ENCODE measurements at regions not wholly inside any gene's neighbourhood (a gene's known extent, or its start where the extent isn't known, plus 50 kb on each side); places are given as distances from the start of the nearest gene placed in this dataset.

DNA sequence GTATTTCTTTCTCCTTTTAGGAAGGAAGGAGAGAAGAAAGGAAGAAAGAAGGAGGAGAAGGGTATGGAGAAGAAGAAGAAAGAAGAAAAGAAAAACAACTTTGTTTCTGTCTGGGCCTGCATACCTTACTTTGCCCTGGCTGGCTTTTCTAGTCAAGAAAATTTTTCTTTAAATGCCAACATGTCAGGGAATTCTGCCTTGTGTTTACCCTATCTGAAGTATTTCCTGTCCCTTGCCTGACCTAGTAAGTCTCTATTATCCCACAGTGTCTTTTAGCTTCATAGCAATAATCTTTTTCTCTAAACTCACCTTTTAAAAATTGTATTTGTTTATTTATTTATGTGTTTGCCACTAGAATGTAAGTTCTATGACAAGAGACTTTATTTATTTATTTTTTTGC is 1864.1 kb downstream of the EFNA5 start:
- no peaks in the 10 kb centered on the region for H3K4me1 ChIP-seq (ENCODE audit: insufficient read depth, low read length)
- H3K79me2 ChIP-seq (ENCODE audit: insufficient read depth, low read length) = no peaks in the 10 kb centered on the region
- no peak overlapping the region for H2AFZ ChIP-seq (ENCODE audit: low read depth, low read length)
- no peak for TF ChIP-seq CTCF (IDR thresholded peaks at IDR 0.05; ENCODE audit: insufficient read depth, low read depth, low read length)
- H3K4me1 Mint-ChIP-seq (ENCODE audit: low read depth, unreplicated experiment) = peaks cover 6% of the 10 kb centered on the region
- H3K9me3 ChIP-seq (ENCODE audit: insufficient read depth, low read depth, low read length) = peaks cover 6% of the 10 kb centered on the region
- no peaks in the 10 kb centered on the region for H3K27me3 ChIP-seq (ENCODE audit: insufficient read depth, low read length)
- H3K4me2 ChIP-seq (ENCODE audit: low read length) = peak overlapping the region; percentile 10
- H4K20me1 ChIP-seq (ENCODE audit: insufficient read depth, low read length) = no peaks in the 10 kb centered on the region
- H3K9ac ChIP-seq (ENCODE audit: low read length) = no peak overlapping the region
- H3K36me3 Mint-ChIP-seq (ENCODE audit: low read depth, unreplicated experiment) = no peaks in the 10 kb centered on the region
- H3K9me3 Mint-ChIP-seq (ENCODE audit: unreplicated experiment) = peaks cover 13% of the 10 kb centered on the region
- no peak overlapping the region for H3K27ac ChIP-seq (ENCODE audit: low read depth, low read length)
- no peaks in the 10 kb centered on the region for H3K36me3 ChIP-seq (ENCODE audit: insufficient read depth, low read length)
- peak; percentile 3 for DNase-seq (ENCODE audit: low read depth)
- no peak for FAIRE-seq
- H3K4me3 Mint-ChIP-seq (ENCODE audit: unreplicated experiment) = no peak overlapping the region
- H3K4me3 ChIP-seq (ENCODE audit: insufficient read depth, low read depth, low read length) = no peak overlapping the region
- no peaks in the 10 kb centered on the region for H3K27me3 Mint-ChIP-seq (ENCODE audit: low read depth, unreplicated experiment)
- no peak overlapping the region for H3K27ac Mint-ChIP-seq (ENCODE audit: unreplicated experiment)

DNA sequence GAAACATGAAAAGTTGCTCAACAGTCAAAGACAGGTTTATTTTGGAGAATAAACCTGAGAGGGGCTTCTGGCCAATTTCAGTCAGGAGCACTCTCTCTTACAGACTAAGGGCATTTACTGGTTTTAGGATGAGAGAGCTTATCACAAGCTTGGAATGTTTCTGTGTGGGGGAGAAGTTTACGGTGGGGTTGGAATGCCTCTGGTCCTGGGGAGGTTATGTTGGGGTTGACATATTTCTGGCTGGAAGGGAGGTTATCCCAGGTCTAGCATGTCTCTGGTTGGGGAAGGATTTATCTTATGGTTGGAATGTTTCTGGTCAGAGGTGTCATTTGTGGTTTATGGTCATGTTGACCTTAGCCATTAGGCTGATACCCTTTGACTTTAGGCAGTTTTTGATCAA is 1867.3 kb downstream of the EFNA5 start:
- H3K4me3 ChIP-seq (ENCODE audit: insufficient read depth, low read depth, low read length) = no peak overlapping the region
- DNase-seq (ENCODE audit: low read depth) = no peak
- Mint-ChIP-seq H3K27ac (ENCODE audit: unreplicated experiment) (no peak overlapping the region), H3K9me3 (ENCODE audit: unreplicated experiment) (peaks cover 13% of the 10 kb centered on the region), H3K4me1 (ENCODE audit: low read depth, unreplicated experiment) (peaks cover 6% of the 10 kb centered on the region), H3K4me3 (ENCODE audit: unreplicated experiment) (no peak overlapping the region), H3K27me3 (ENCODE audit: low read depth, unreplicated experiment) (no peaks in the 10 kb centered on the region), H3K36me3 (ENCODE audit: low read depth, unreplicated experiment) (no peaks in the 10 kb centered on the region)
- H3K9me3 ChIP-seq (ENCODE audit: insufficient read depth, low read depth, low read length) = peaks cover 6% of the 10 kb centered on the region
- TF ChIP-seq CTCF (IDR thresholded peaks at IDR 0.05; ENCODE audit: insufficient read depth, low read depth, low read length) (no peak), EZH2 (IDR thresholded peaks at IDR 0.05; ENCODE audit: insufficient read depth, low read length) (no peak)
- no peak overlapping the region for H2AFZ ChIP-seq (ENCODE audit: low read depth, low read length)
- no peak overlapping the region for H3K4me2 ChIP-seq (ENCODE audit: low read length)
- FAIRE-seq = peak; percentile 66
- H3K36me3 ChIP-seq (ENCODE audit: insufficient read depth, low read length) = no peaks in the 10 kb centered on the region
- H3K4me1 ChIP-seq (ENCODE audit: insufficient read depth, low read length) = no peaks in the 10 kb centered on the region
- no peaks in the 10 kb centered on the region for H3K79me2 ChIP-seq (ENCODE audit: insufficient read depth, low read length)
- no peak overlapping the region for H3K9ac ChIP-seq (ENCODE audit: low read length)
- H3K27ac ChIP-seq (ENCODE audit: low read depth, low read length) = no peak overlapping the region
- no peaks in the 10 kb centered on the region for H3K27me3 ChIP-seq (ENCODE audit: insufficient read depth, low read length)
- H4K20me1 ChIP-seq (ENCODE audit: insufficient read depth, low read length) = no peaks in the 10 kb centered on the region

GRCh38 chr5:105794578-105794977 is 1876.2 kb downstream of the EFNA5 start:
- Mint-ChIP-seq H3K4me3 (ENCODE audit: unreplicated experiment) (no peak overlapping the region), H3K4me1 (ENCODE audit: low read depth, unreplicated experiment) (no peaks in the 10 kb centered on the region), H3K27me3 (ENCODE audit: low read depth, unreplicated experiment) (no peaks in the 10 kb centered on the region), H3K36me3 (ENCODE audit: low read depth, unreplicated experiment) (no peaks in the 10 kb centered on the region), H3K27ac (ENCODE audit: unreplicated experiment) (no peak overlapping the region), H3K9me3 (ENCODE audit: unreplicated experiment) (no peaks in the 10 kb centered on the region)
- H3K9ac ChIP-seq (ENCODE audit: low read length) = no peak overlapping the region
- no peaks in the 10 kb centered on the region for H3K27me3 ChIP-seq (ENCODE audit: insufficient read depth, low read length)
- no peaks in the 10 kb centered on the region for H3K79me2 ChIP-seq (ENCODE audit: insufficient read depth, low read length)
- no peaks in the 10 kb centered on the region for H3K4me1 ChIP-seq (ENCODE audit: insufficient read depth, low read length)
- no peak overlapping the region for H3K4me3 ChIP-seq (ENCODE audit: insufficient read depth, low read depth, low read length)
- no peak for FAIRE-seq
- no peak overlapping the region for H2AFZ ChIP-seq (ENCODE audit: low read depth, low read length)
- H3K36me3 ChIP-seq (ENCODE audit: insufficient read depth, low read length) = no peaks in the 10 kb centered on the region
- DNase-seq (ENCODE audit: low read depth) = no peak
- no peak overlapping the region for H3K27ac ChIP-seq (ENCODE audit: low read depth, low read length)
- H4K20me1 ChIP-seq (ENCODE audit: insufficient read depth, low read length) = no peaks in the 10 kb centered on the region
- H3K9me3 ChIP-seq (ENCODE audit: insufficient read depth, low read depth, low read length) = no peaks in the 10 kb centered on the region
- no peak for TF ChIP-seq EZH2 (IDR thresholded peaks at IDR 0.05; ENCODE audit: insufficient read depth, low read length)
- TF ChIP-seq CTCF (IDR thresholded peaks at IDR 0.05; ENCODE audit: insufficient read depth, low read depth, low read length) = no peak
- no peak overlapping the region for H3K4me2 ChIP-seq (ENCODE audit: low read length)

All from astrocyte (in vitro differentiated cells and primary cell).